ENCODE measurements at regions not wholly inside any gene's neighbourhood (a gene's known extent, or its start where the extent isn't known, plus 50 kb on each side); places are given as distances from the start of the nearest gene placed in this dataset.

- Histone ChIP-seq H3K4me2 (ENCODE audit: low read length) (no peak overlapping the region), H3K9me2 (ENCODE audit: insufficient read depth) (no peaks in the 10 kb centered on the region), H3K27ac (ENCODE audit: low read depth, low read length) (no peak overlapping the region), H3K9ac (ENCODE audit: low read length) (no peak overlapping the region), H3K36me3 (ENCODE audit: control insufficient read depth in 1 of 2, insufficient read depth in 2 of 2, low read length in 2 of 2) (no peaks in the 10 kb centered on the region), H3K4me1 (ENCODE audit: control insufficient read depth in 1 of 2, insufficient read depth in 2 of 2, low read length in 2 of 2) (no peaks in the 10 kb centered on the region), H2AFZ (ENCODE audit: low read depth, low read length, poor library complexity, severe bottlenecking) (no peak overlapping the region), H3K4me3 (replicated peaks in 1 of 2; ENCODE audit: low read depth in 1 of 2, low read length in 2 of 2) (no peak overlapping the region), H3K79me2 (ENCODE audit: insufficient read depth, low read length) (no peaks in the 10 kb centered on the region), H3K27me3 (ENCODE audit: insufficient read depth, low read length) (no peaks in the 10 kb centered on the region), H3K9me3 (ENCODE audit: control insufficient read depth in 1 of 2, insufficient read depth in 1 of 2, low read depth in 1 of 2, low read length in 2 of 2) (peaks cover 9 to 22% of the 10 kb centered on the region in 2 experiments; a peak in 2 of 4 replicates), H4K20me1 (ENCODE audit: insufficient read depth) (no peaks in the 10 kb centered on the region)
- DNase-seq (ENCODE audit: low read depth, low spot score) = no peak
- ChIA-PET RAD21 (ENCODE audit: low non-redundant PET in 1 of 2, low total read pairs in 2 of 2, uncharacterized antibody in 2 of 2, unreplicated experiment in 2 of 2) (no interaction called here), POLR2A (no interaction called here), CTCF (no interaction called here)
- no peak for ATAC-seq
- no TSS peak for BruUV-seq (replicated peaks)
- TF ChIP-seq EZH2phosphoT487 (IDR thresholded peaks at IDR 0.05; ENCODE audit: borderline replicate concordance) (no peak), MAX (IDR thresholded peaks at IDR 0.05) (no peak)
- intact Hi-C loops (cut with micrococcal nuclease) = no loop called here
Observed at GRCh38 chr7:145732521-145732920, 384.1 kb upstream of the CNTNAP2 start.

GRCh38 chr7:145729691-145730090, 386.9 kb upstream of the CNTNAP2 start:
- no TSS peak for BruUV-seq (replicated peaks)
- TF ChIP-seq EZH2phosphoT487 (IDR thresholded peaks at IDR 0.05; ENCODE audit: borderline replicate concordance) (no peak), YY1 (IDR thresholded peaks at IDR 0.05; ENCODE audit: extremely low read depth, insufficient replicate concordance, low read depth, low read length) (no peak), ZFX (IDR thresholded peaks at IDR 0.05) (no peak), ATF3 (IDR thresholded peaks at IDR 0.05) (no peak)
- ChIA-PET RAD21 (ENCODE audit: low non-redundant PET in 1 of 2, low total read pairs in 2 of 2, uncharacterized antibody in 2 of 2, unreplicated experiment in 2 of 2) (no interaction called here), CTCF (no interaction called here), POLR2A (no interaction called here)
- intact Hi-C loops (cut with micrococcal nuclease) = no loop called here
- Histone ChIP-seq H3K9ac (ENCODE audit: low read length) (no peak overlapping the region), H3K4me3 (replicated peaks in 1 of 2; ENCODE audit: low read depth in 1 of 2, low read length in 2 of 2) (no peak overlapping the region), H3K4me1 (ENCODE audit: control insufficient read depth in 1 of 2, insufficient read depth in 2 of 2, low read length in 2 of 2) (no peaks in the 10 kb centered on the region), H3K9me2 (ENCODE audit: insufficient read depth) (no peaks in the 10 kb centered on the region), H3K27me3 (ENCODE audit: insufficient read depth, low read length) (no peaks in the 10 kb centered on the region), H3K27ac (ENCODE audit: low read depth, low read length) (no peak overlapping the region), H3K36me3 (ENCODE audit: control insufficient read depth in 1 of 2, insufficient read depth in 2 of 2, low read length in 2 of 2) (no peaks in the 10 kb centered on the region), H3K4me2 (ENCODE audit: low read length) (no peak overlapping the region), H3K9me3 (ENCODE audit: control insufficient read depth in 1 of 2, insufficient read depth in 1 of 2, low read depth in 1 of 2, low read length in 2 of 2) (peaks cover 11 to 18% of the 10 kb centered on the region in 2 experiments; a peak in 2 of 4 replicates), H2AFZ (ENCODE audit: low read depth, low read length, poor library complexity, severe bottlenecking) (no peak overlapping the region), H3K79me2 (ENCODE audit: insufficient read depth, low read length) (no peaks in the 10 kb centered on the region), H4K20me1 (ENCODE audit: insufficient read depth) (no peaks in the 10 kb centered on the region)
- DNase-seq (ENCODE audit: low read depth, low spot score) (no peak), ATAC-seq (no peak)

Measured in HCT116 (cell line).